ENCODE measurements at regions not wholly inside any gene's neighbourhood (a gene's known extent, or its start where the extent isn't known, plus 50 kb on each side); places are given as distances from the start of the nearest gene placed in this dataset.

GRCh38 chr6:145115638-145116037, 619.7 kb downstream of the EPM2A start:
- Histone ChIP-seq H3K27ac (no peak overlapping the region), H3K4me3 (no peak overlapping the region), H3K4me1 (no peaks in the 10 kb centered on the region), H3K36me3 (no peaks in the 10 kb centered on the region), H3K9me3 (no peaks in the 10 kb centered on the region), H3K27me3 (ENCODE audit: low read depth) (no peaks in the 10 kb centered on the region)
- intact Hi-C loops (cut with DNase I) = no loop called here
- ATAC-seq (no peak), DNase-seq (no peak)
- TF ChIP-seq, protein P1, sequence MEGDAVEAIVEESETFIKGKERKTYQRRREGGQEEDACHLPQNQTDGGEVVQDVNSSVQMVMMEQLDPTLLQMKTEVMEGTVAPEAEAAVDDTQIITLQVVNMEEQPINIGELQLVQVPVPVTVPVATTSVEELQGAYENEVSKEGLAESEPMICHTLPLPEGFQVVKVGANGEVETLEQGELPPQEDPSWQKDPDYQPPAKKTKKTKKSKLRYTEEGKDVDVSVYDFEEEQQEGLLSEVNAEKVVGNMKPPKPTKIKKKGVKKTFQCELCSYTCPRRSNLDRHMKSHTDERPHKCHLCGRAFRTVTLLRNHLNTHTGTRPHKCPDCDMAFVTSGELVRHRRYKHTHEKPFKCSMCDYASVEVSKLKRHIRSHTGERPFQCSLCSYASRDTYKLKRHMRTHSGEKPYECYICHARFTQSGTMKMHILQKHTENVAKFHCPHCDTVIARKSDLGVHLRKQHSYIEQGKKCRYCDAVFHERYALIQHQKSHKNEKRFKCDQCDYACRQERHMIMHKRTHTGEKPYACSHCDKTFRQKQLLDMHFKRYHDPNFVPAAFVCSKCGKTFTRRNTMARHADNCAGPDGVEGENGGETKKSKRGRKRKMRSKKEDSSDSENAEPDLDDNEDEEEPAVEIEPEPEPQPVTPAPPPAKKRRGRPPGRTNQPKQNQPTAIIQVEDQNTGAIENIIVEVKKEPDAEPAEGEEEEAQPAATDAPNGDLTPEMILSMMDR (IDR thresholded peaks at IDR 0.05) = no peak

DNA sequence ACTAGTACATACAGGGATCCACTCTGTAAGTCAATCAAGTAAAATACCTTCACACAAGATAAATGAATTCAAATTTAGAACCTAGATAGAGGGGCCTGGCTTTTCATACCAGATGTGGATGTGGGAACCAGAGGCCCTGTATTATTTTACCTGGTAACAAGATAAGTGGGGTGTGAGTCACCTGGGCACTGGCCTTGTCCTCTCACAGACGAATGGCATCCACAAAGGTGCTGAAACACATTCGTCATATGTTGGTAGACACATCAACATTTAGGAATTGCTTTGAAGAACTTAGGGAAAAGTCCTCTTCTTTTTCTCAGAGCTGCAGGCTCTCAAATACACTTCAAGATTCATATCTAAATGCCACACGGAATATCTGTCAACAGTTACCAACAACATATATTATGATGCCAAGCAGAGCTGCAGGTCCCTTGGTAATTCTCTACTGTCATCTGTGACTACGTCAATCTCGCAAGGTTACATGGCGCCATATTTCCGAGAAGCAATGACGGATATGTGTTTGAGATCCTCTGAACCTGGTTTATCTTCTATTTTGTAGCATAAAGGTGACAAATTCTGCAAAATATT, 618.6 kb downstream of the EPM2A start:
- Histone ChIP-seq H3K27ac (no peak overlapping the region), H3K36me3 (no peaks in the 10 kb centered on the region), H3K9me3 (no peaks in the 10 kb centered on the region), H3K27me3 (ENCODE audit: low read depth) (no peaks in the 10 kb centered on the region), H3K4me3 (no peak overlapping the region), H3K4me1 (no peaks in the 10 kb centered on the region)
- intact Hi-C loops (cut with DNase I) = no loop called here
- DNase-seq (no peak), ATAC-seq (no peak)
- TF ChIP-seq, protein P1 (IDR thresholded peaks at IDR 0.05) = no peak

DNA sequence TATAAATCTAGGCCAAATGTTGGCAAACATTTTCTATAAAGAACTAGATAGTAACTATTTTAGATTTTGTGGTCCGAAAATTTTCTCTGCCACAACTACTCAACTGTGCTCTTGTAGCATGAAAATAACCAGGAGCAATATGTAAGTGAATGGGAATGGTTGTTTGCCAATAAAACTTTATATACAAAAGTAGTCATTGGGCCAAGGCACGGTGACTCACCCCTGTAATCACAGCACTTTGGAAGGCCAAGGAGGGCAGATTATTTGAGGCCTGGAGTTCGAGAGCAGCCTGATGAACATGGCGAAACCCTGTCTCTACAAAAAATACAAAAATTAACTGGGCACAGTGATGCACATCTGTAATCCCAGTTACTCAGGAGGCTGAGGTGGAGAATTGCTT, 617.1 kb downstream of the EPM2A start:
- intact Hi-C loops (cut with DNase I) = no loop called here
- H3K9me3 ChIP-seq = no peaks in the 10 kb centered on the region
- DNase-seq (no peak), ATAC-seq (no peak)
- H3K27me3 ChIP-seq (ENCODE audit: low read depth) = no peaks in the 10 kb centered on the region
- no peaks in the 10 kb centered on the region for H3K36me3 ChIP-seq
- no peaks in the 10 kb centered on the region for H3K4me1 ChIP-seq
- TF ChIP-seq, protein P1 (IDR thresholded peaks at IDR 0.05) = no peak
- no peak overlapping the region for H3K4me3 ChIP-seq
- no peak overlapping the region for H3K27ac ChIP-seq

GRCh38 chr6:145119081-145119480, 616.2 kb downstream of the EPM2A start:
- Histone ChIP-seq H3K27me3 (ENCODE audit: low read depth) (no peaks in the 10 kb centered on the region), H3K4me1 (no peaks in the 10 kb centered on the region), H3K9me3 (no peaks in the 10 kb centered on the region), H3K27ac (no peak overlapping the region), H3K4me3 (no peak overlapping the region), H3K36me3 (no peaks in the 10 kb centered on the region)
- DNase-seq (no peak), ATAC-seq (no peak)
- TF ChIP-seq, protein P1 (IDR thresholded peaks at IDR 0.05) = no peak
- intact Hi-C loops (cut with DNase I) = no loop called here

DNA sequence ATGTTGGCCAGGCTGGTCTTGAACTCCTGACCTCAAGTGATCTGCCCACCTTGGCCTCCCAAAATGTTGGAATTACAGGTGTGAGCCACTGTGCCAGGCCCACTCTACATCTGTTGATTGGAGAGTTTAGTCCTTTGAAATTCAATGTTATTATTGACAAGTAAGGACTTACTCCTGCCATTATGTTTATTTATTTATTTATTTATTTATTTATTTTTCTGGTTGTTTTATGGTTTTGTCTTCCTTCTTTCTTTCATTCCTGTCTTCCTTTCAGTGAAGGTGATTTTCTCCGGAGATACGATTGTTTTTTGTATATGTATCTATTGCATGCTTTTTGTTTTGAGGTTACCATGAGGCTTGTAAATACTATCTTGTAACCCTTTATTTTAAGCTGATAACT, 602.6 kb downstream of the EPM2A start:
- intact Hi-C loops (cut with DNase I) = no loop called here

More for the DNA sequence above, 602.6 kb downstream of the EPM2A start:
- H3K4me1 ChIP-seq = no peaks in the 10 kb centered on the region
- TF ChIP-seq, protein P1 (IDR thresholded peaks at IDR 0.05) = no peak
- H3K9me3 ChIP-seq = no peaks in the 10 kb centered on the region
- H3K27me3 ChIP-seq (ENCODE audit: low read depth) = no peaks in the 10 kb centered on the region
- H3K4me3 ChIP-seq = no peak overlapping the region
- H3K27ac ChIP-seq = no peak overlapping the region
- no peaks in the 10 kb centered on the region for H3K36me3 ChIP-seq
- no peak for ATAC-seq
- no peak for DNase-seq
